Esophagus squamous epithelium (tissue), 4 donors: ENCODE measurements at regions not wholly inside any gene's neighbourhood (a gene's known extent, or its start where the extent isn't known, plus 50 kb on each side); places are given as distances from the start of the nearest gene placed in this dataset.

Experiments
- POLR2A ChIP-seq, 4 donors: fragments of 450-650 bp; IDR thresholded peaks; one replicate each; pipeline ENCODE4 v1.6.1; 2017; ENCODE audit warnings: antibody characterized with exemption in 4 of 4, mild to moderate bottlenecking in 4 of 4, moderate library complexity in 3 of 4
- TF ChIP-seq, protein P1 (sequence below), 6 experiments: fragments of 450-650 bp in 4 of 6; fragments of 200-600 bp in 2 of 6; sonication (generic) in 2 of 6; IDR thresholded peaks; one replicate each; pipeline ENCODE4 v1.5.1; 2016 to 2019; ENCODE audit warnings: antibody characterized with exemption in 6 of 6, mild to moderate bottlenecking in 4 of 6, moderate library complexity in 4 of 6

DNA sequence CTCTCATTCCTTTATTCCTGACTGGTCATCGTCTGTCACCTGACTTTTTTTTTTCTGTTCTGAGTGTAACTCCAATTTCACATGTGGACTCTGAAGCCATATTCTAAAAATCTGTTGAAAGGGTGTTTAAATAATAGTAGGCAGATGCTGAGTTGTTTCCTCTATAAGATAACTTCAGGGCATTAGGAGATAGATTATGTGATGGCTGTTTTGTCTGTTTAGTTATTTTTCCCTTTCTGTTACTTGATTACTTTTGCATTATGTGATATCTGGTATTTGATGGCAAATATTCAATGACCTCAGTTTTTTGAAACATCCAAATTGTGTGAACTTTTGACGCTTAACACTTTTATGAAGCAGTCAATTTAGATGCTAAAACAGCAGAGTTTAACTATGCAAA lies 486.0 kb downstream of the BCKDHB start:
- TF ChIP-seq, protein P1, sequence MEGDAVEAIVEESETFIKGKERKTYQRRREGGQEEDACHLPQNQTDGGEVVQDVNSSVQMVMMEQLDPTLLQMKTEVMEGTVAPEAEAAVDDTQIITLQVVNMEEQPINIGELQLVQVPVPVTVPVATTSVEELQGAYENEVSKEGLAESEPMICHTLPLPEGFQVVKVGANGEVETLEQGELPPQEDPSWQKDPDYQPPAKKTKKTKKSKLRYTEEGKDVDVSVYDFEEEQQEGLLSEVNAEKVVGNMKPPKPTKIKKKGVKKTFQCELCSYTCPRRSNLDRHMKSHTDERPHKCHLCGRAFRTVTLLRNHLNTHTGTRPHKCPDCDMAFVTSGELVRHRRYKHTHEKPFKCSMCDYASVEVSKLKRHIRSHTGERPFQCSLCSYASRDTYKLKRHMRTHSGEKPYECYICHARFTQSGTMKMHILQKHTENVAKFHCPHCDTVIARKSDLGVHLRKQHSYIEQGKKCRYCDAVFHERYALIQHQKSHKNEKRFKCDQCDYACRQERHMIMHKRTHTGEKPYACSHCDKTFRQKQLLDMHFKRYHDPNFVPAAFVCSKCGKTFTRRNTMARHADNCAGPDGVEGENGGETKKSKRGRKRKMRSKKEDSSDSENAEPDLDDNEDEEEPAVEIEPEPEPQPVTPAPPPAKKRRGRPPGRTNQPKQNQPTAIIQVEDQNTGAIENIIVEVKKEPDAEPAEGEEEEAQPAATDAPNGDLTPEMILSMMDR (IDR thresholded peaks at IDR 0.05), result no peak
- TF ChIP-seq POLR2A (IDR thresholded peaks at IDR 0.05), result no peak
